ENCODE measurements at regions not wholly inside any gene's neighbourhood (a gene's known extent, or its start where the extent isn't known, plus 50 kb on each side); places are given as distances from the start of the nearest gene placed in this dataset.

DNA sequence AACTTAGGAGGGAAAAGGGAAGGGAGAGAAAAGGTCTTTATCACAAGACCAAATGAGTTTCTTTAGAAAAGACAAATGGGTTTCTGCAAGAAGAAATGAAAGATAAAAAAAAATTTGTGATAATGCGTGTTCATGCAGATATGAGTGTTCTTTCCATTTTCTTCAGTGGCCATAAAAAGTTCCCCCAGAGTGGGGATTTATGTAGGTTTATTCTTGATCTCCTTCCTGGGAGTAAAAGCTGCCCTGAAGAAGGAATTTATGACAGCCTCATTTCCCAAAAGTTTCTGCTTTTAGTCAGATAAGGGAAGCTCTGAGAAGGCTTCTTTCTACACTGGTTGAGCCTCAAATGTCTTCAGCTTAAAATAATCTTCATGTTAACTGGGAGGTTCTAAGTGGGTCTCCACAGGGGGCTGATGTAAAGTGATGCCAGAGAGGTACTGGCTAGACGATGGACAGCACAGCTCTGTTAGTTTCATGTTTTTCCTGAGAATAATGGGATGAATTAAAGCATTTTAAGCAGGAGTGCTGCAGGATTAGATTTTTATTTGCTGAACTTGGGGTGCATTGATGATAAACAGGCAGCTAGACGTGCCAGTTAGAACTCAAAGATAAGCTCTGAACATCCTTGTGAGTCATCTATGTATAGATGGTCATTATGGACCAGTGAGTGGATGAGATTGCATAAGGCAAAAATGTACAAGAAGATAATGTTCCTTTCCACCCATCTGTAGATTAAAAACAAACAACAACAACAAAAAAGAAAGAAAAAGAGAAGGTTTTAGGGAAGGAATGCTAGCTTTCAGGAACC, 65.6 kb upstream of the EPCAM start:
- Histone ChIP-seq H3K27me3 (peaks cover 3% of the 10 kb centered on the region), H3K27ac (no peak overlapping the region), H3K36me3 (no peaks in the 10 kb centered on the region), H3K4me1 (ENCODE audit: low read depth) (peaks cover 16% of the 10 kb centered on the region), H3K4me3 (no peak overlapping the region), H3K9me3 (ENCODE audit: low read depth) (no peaks in the 10 kb centered on the region)
- DNase-seq (ENCODE audit: low read depth in 1 of 2, low spot score in 1 of 2) = peak in 1 of 2 donors; percentile 53
- TF ChIP-seq, protein P1, sequence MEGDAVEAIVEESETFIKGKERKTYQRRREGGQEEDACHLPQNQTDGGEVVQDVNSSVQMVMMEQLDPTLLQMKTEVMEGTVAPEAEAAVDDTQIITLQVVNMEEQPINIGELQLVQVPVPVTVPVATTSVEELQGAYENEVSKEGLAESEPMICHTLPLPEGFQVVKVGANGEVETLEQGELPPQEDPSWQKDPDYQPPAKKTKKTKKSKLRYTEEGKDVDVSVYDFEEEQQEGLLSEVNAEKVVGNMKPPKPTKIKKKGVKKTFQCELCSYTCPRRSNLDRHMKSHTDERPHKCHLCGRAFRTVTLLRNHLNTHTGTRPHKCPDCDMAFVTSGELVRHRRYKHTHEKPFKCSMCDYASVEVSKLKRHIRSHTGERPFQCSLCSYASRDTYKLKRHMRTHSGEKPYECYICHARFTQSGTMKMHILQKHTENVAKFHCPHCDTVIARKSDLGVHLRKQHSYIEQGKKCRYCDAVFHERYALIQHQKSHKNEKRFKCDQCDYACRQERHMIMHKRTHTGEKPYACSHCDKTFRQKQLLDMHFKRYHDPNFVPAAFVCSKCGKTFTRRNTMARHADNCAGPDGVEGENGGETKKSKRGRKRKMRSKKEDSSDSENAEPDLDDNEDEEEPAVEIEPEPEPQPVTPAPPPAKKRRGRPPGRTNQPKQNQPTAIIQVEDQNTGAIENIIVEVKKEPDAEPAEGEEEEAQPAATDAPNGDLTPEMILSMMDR (IDR thresholded peaks at IDR 0.05; ENCODE audit: low read depth, low read length) = no peak

DNA sequence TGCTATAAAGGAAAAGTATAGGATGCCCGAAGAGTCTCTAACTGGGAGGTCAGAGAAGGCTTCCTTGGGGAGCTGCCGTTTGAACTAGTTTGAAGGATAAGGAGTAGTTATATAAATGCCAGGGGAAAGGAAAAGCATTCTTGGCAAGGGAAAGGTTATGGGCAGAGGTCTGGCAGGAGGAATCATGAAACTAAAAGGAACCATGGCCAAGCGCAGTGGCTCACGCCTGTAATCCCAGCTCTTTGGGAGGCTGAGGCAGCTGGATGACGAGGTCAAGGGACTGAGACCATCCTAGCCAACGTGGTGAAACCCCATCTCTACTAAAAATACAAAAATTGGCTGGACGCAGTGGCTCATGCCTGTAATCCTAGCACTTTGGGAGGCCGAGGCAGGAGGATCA, 66.8 kb upstream of the EPCAM start:
- Histone ChIP-seq H3K9me3 (ENCODE audit: low read depth) (no peaks in the 10 kb centered on the region), H3K27me3 (peaks cover 3% of the 10 kb centered on the region), H3K4me3 (no peak overlapping the region), H3K4me1 (ENCODE audit: low read depth) (peaks cover 16% of the 10 kb centered on the region), H3K27ac (no peak overlapping the region), H3K36me3 (no peaks in the 10 kb centered on the region)
- DNase-seq (ENCODE audit: low read depth in 1 of 2, low spot score in 1 of 2) = no peak
- TF ChIP-seq, protein P1 (IDR thresholded peaks at IDR 0.05; ENCODE audit: low read depth, low read length) = no peak

DNA sequence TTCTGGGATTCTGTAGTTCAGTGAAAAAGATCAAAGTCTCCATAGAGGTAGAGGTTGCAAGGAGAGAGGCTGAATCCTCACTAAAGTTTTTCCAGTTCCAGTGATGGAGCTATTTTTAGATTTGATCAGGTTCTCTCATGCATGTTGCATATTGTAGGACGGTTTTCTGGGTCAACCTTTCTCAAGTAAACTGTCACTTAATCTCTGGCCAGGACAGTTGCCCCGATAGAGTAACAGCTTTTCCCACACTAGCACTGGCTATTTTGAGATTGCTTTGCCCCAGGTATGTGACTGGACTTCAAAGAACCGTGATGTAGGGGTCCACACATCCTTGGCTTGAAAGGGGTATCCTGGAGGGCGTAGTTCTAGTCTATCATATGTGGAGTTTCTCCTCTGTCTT, 67.4 kb upstream of the EPCAM start:
- Histone ChIP-seq H3K27me3 (peaks cover 3% of the 10 kb centered on the region), H3K36me3 (no peaks in the 10 kb centered on the region), H3K9me3 (ENCODE audit: low read depth) (no peaks in the 10 kb centered on the region), H3K4me1 (ENCODE audit: low read depth) (peaks cover 16% of the 10 kb centered on the region), H3K27ac (no peak overlapping the region), H3K4me3 (no peak overlapping the region)
- TF ChIP-seq, protein P1 (IDR thresholded peaks at IDR 0.05; ENCODE audit: low read depth, low read length) = no peak
- DNase-seq (ENCODE audit: low read depth in 1 of 2, low spot score in 1 of 2) = no peak

DNA sequence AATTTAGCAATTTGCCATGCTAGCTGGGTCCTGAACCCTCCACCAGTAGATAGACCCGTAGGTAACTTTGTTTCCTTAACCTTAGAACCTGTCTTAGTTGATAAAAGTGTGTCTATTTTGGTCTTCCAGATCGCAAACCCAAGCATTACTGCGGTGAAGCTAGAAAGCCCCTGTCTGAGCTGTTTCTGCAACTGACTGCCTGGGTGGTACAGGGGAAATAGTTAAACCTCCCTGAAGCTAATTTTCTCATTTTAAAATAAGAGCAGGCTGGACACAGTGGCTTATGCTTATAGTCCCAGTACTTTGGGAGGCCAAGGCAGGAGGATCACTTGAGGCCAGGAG, 67.9 kb upstream of the EPCAM start:
- no peaks in the 10 kb centered on the region for H3K36me3 ChIP-seq
- H3K9me3 ChIP-seq (ENCODE audit: low read depth) = no peaks in the 10 kb centered on the region
- no peak overlapping the region for H3K4me3 ChIP-seq
- DNase-seq (ENCODE audit: low read depth in 1 of 2, low spot score in 1 of 2) = no peak
- TF ChIP-seq, protein P1 (IDR thresholded peaks at IDR 0.05; ENCODE audit: low read depth, low read length) = no peak
- no peak overlapping the region for H3K27ac ChIP-seq
- H3K4me1 ChIP-seq (ENCODE audit: low read depth) = peaks cover 16% of the 10 kb centered on the region
- no peaks in the 10 kb centered on the region for H3K27me3 ChIP-seq

DNA sequence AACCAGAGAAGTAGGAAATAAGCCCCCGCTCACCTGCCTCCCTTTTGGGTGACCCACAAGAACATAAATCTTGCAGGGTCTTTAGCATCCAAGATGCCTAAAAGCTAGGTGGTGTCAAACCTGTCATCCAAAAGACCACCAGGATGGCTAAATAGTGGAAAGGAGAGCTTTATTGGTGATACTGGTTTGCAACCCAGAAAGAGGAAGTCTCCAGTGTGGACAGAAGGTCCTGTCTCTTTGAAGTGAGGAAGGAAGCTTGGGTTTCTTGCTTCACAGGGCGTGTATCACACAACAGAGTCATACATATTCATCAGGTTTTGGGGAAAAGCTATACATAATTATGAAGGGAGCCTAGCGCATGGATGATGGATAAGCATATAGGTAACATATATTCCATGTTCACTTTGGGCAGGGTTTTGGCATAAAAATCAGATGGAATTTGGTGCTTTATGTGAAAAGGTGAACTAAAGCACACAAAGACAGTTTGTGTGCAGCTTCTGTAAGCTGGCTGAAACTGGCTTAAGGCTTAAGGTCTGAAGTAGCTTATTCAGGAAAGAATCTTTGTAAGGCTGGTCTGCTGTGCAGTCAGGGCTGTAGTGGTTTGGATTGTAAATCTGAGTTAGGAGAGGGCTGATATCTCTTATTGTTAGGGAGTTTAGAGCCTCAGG, 68.4 kb upstream of the EPCAM start:
- TF ChIP-seq, protein P1 (IDR thresholded peaks at IDR 0.05; ENCODE audit: low read depth, low read length) = no peak
- Histone ChIP-seq H3K4me1 (ENCODE audit: low read depth) (peaks cover 16% of the 10 kb centered on the region), H3K4me3 (no peak overlapping the region), H3K36me3 (no peaks in the 10 kb centered on the region), H3K27ac (no peak overlapping the region), H3K27me3 (no peaks in the 10 kb centered on the region), H3K9me3 (ENCODE audit: low read depth) (no peaks in the 10 kb centered on the region)
- no peak for DNase-seq (ENCODE audit: low read depth in 1 of 2, low spot score in 1 of 2)

All from cardiac muscle cell (in vitro differentiated cells and primary cell).